ENCODE measurements at regions not wholly inside any gene's neighbourhood (a gene's known extent, or its start where the extent isn't known, plus 50 kb on each side); places are given as distances from the start of the nearest gene placed in this dataset.
"Not testable (repeated sequence)": the region's sequence is repeated elsewhere in the genome, so short reads cannot be mapped to it uniquely, and the experiment has no call there.

- Mint-ChIP-seq H3K27ac (no peak overlapping the region), H3K4me3 (no peak overlapping the region), H3K4me1 (no peaks in the 10 kb centered on the region), H3K36me3 (ENCODE audit: low read depth) (no peaks in the 10 kb centered on the region), H3K27me3 (no peaks in the 10 kb centered on the region)
- H3K9me3 ChIP-seq (ENCODE audit: control insufficient read depth, low read length, poor library complexity, severe bottlenecking), result no peaks in the 10 kb centered on the region
- ATAC-seq (no peak), DNase-seq (no peak)
Measured at GRCh38 chr6:106875782-106876321, 98.7 kb downstream of the CD24 start.

GRCh38 chr6:106874481-106874880, 100.0 kb downstream of the CD24 start:
- H3K27ac Mint-ChIP-seq, result no peak overlapping the region
- ATAC-seq (no peak), DNase-seq (no peak)
- no peaks in the 10 kb centered on the region for H3K9me3 ChIP-seq (ENCODE audit: control insufficient read depth, low read length, poor library complexity, severe bottlenecking)
- H3K36me3 Mint-ChIP-seq (ENCODE audit: low read depth), result no peaks in the 10 kb centered on the region
- no peak overlapping the region for H3K4me3 Mint-ChIP-seq
- no peaks in the 10 kb centered on the region for H3K4me1 Mint-ChIP-seq
- no peaks in the 10 kb centered on the region for H3K27me3 Mint-ChIP-seq

GRCh38 chr6:106872049-106872448, 102.5 kb downstream of the CD24 start:
- Mint-ChIP-seq H3K4me1 (no peaks in the 10 kb centered on the region), H3K36me3 (ENCODE audit: low read depth) (no peaks in the 10 kb centered on the region), H3K4me3 (no peak overlapping the region), H3K27me3 (no peaks in the 10 kb centered on the region), H3K27ac (no peak overlapping the region)
- H3K9me3 ChIP-seq (ENCODE audit: control insufficient read depth, low read length, poor library complexity, severe bottlenecking), result no peaks in the 10 kb centered on the region
- DNase-seq (no peak), ATAC-seq (no peak)

- ATAC-seq (no peak), DNase-seq (no peak)
- Mint-ChIP-seq H3K27me3 (no peaks in the 10 kb centered on the region), H3K36me3 (ENCODE audit: low read depth) (no peaks in the 10 kb centered on the region), H3K4me1 (no peaks in the 10 kb centered on the region), H3K4me3 (no peak overlapping the region), H3K27ac (no peak overlapping the region)
- H3K9me3 ChIP-seq (ENCODE audit: control insufficient read depth, low read length, poor library complexity, severe bottlenecking), result no peaks in the 10 kb centered on the region
Measured at GRCh38 chr6:106870824-106871717, 103.5 kb downstream of the CD24 start.

- no peaks in the 10 kb centered on the region for H3K9me3 ChIP-seq (ENCODE audit: control insufficient read depth, low read length, poor library complexity, severe bottlenecking)
- H3K27ac Mint-ChIP-seq, result no peak overlapping the region
- ATAC-seq (no peak), DNase-seq (no peak)
- H3K4me1 Mint-ChIP-seq, result no peaks in the 10 kb centered on the region
- no peaks in the 10 kb centered on the region for H3K36me3 Mint-ChIP-seq (ENCODE audit: low read depth)
- no peak overlapping the region for H3K4me3 Mint-ChIP-seq
- no peaks in the 10 kb centered on the region for H3K27me3 Mint-ChIP-seq
Measured at GRCh38 chr6:106870069-106870468, 104.5 kb downstream of the CD24 start.

- Mint-ChIP-seq H3K27me3 (no peaks in the 10 kb centered on the region), H3K4me3 (no peak overlapping the region), H3K36me3 (ENCODE audit: low read depth) (no peaks in the 10 kb centered on the region), H3K27ac (no peak overlapping the region), H3K4me1 (no peaks in the 10 kb centered on the region)
- no peak for ATAC-seq
- no peaks in the 10 kb centered on the region for H3K9me3 ChIP-seq (ENCODE audit: control insufficient read depth, low read length, poor library complexity, severe bottlenecking)
- DNase-seq, result no peak
Measured at GRCh38 chr6:106869203-106869602, 105.3 kb downstream of the CD24 start.

GRCh38 chr6:106866875-106867658, 107.5 kb downstream of the CD24 start:
- Mint-ChIP-seq H3K4me3 (no peak overlapping the region), H3K27me3 (no peaks in the 10 kb centered on the region), H3K27ac (no peak overlapping the region), H3K4me1 (no peaks in the 10 kb centered on the region), H3K36me3 (ENCODE audit: low read depth) (no peaks in the 10 kb centered on the region)
- H3K9me3 ChIP-seq (ENCODE audit: control insufficient read depth, low read length, poor library complexity, severe bottlenecking), result no peaks in the 10 kb centered on the region
- DNase-seq (no peak), ATAC-seq (no peak)

GRCh38 chr6:106862858-106863257, 111.7 kb downstream of the CD24 start:
- Mint-ChIP-seq H3K27ac (no peak overlapping the region), H3K27me3 (no peaks in the 10 kb centered on the region), H3K4me1 (no peaks in the 10 kb centered on the region), H3K36me3 (ENCODE audit: low read depth) (no peaks in the 10 kb centered on the region), H3K4me3 (no peak overlapping the region)
- no peaks in the 10 kb centered on the region for H3K9me3 ChIP-seq (ENCODE audit: control insufficient read depth, low read length, poor library complexity, severe bottlenecking)
- ATAC-seq, result no peak
- no peak for DNase-seq

- no peaks in the 10 kb centered on the region for H3K36me3 Mint-ChIP-seq (ENCODE audit: low read depth)
- H3K9me3 ChIP-seq (ENCODE audit: control insufficient read depth, low read length, poor library complexity, severe bottlenecking), result no peaks in the 10 kb centered on the region
- H3K27ac Mint-ChIP-seq, result no peak overlapping the region
- no peaks in the 10 kb centered on the region for H3K4me1 Mint-ChIP-seq
- no peak overlapping the region for H3K4me3 Mint-ChIP-seq
- H3K27me3 Mint-ChIP-seq, result no peaks in the 10 kb centered on the region
- no peak for ATAC-seq
- DNase-seq, result no peak
Measured at GRCh38 chr6:106860940-106861339, 113.6 kb downstream of the CD24 start.

- ATAC-seq (no peak), DNase-seq (no peak)
- H3K27ac Mint-ChIP-seq, result no peak overlapping the region
- no peaks in the 10 kb centered on the region for H3K9me3 ChIP-seq (ENCODE audit: control insufficient read depth, low read length, poor library complexity, severe bottlenecking)
- peaks cover 5% of the 10 kb centered on the region for H3K27me3 Mint-ChIP-seq
- H3K4me1 Mint-ChIP-seq, result no peaks in the 10 kb centered on the region
- no peak overlapping the region for H3K4me3 Mint-ChIP-seq
- no peaks in the 10 kb centered on the region for H3K36me3 Mint-ChIP-seq (ENCODE audit: low read depth)
Measured at GRCh38 chr6:106858653-106859092, 115.9 kb downstream of the CD24 start.

GRCh38 chr6:106857771-106858652, 116.5 kb downstream of the CD24 start:
- peaks cover 5% of the 10 kb centered on the region for H3K27me3 Mint-ChIP-seq
- H3K27ac Mint-ChIP-seq, result no peak overlapping the region
- H3K4me3 Mint-ChIP-seq, result no peak overlapping the region

GRCh38 chr6:106857310-106857709, 117.2 kb downstream of the CD24 start:
- DNase-seq; H3K9me3 ChIP-seq (ENCODE audit: control insufficient read depth, low read length, poor library complexity, severe bottlenecking); ATAC-seq; H3K4me3 Mint-ChIP-seq; H3K27me3 Mint-ChIP-seq; H3K27ac Mint-ChIP-seq; H3K36me3 Mint-ChIP-seq (ENCODE audit: low read depth); H3K4me1 Mint-ChIP-seq: not testable (repeated sequence)

More at GRCh38 chr6:106857771-106858652, 116.5 kb downstream of the CD24 start:
- ATAC-seq (no peak), DNase-seq (no peak)
- Mint-ChIP-seq H3K36me3 (ENCODE audit: low read depth) (no peaks in the 10 kb centered on the region), H3K4me1 (no peaks in the 10 kb centered on the region)
- H3K9me3 ChIP-seq (ENCODE audit: control insufficient read depth, low read length, poor library complexity, severe bottlenecking), result no peaks in the 10 kb centered on the region

All from T-helper 17 cell (primary cell).